ENCODE measurements at regions not wholly inside any gene's neighbourhood (a gene's known extent, or its start where the extent isn't known, plus 50 kb on each side); places are given as distances from the start of the nearest gene placed in this dataset.

DNA sequence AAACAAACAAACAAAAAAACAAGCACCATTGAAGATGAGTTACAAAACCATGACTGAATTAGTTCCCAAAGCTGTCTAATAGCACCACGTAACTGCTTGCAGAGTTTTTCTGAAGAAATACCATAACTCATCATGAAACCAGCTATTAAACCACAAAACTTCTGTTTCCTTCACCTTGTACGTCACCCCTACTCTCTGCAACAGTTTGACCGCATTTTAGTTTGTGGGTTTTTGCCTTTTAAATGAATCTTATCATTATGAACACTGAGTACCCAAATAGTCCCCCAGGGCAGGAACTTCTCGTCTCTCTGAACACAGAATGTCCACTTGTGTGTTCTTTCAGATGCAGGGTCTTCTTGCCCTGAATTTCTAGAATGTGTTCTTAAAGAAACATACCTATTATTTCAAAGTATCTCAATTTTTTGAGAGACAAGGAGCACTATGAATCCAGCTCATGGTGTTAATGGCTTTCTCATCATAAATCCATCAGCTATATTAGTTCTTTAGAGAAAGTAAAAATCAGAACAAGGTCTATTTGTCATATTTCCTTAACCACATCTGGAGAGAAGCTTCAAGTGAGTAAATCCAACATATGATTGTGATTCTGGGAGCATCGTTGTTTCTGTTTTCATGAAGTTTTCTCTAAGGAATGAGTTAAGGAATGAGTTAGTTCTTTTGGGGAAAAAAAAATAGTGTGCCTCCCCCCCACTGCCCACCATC lies 210.6 kb downstream of the AUH start:
- TF ChIP-seq, protein P1, sequence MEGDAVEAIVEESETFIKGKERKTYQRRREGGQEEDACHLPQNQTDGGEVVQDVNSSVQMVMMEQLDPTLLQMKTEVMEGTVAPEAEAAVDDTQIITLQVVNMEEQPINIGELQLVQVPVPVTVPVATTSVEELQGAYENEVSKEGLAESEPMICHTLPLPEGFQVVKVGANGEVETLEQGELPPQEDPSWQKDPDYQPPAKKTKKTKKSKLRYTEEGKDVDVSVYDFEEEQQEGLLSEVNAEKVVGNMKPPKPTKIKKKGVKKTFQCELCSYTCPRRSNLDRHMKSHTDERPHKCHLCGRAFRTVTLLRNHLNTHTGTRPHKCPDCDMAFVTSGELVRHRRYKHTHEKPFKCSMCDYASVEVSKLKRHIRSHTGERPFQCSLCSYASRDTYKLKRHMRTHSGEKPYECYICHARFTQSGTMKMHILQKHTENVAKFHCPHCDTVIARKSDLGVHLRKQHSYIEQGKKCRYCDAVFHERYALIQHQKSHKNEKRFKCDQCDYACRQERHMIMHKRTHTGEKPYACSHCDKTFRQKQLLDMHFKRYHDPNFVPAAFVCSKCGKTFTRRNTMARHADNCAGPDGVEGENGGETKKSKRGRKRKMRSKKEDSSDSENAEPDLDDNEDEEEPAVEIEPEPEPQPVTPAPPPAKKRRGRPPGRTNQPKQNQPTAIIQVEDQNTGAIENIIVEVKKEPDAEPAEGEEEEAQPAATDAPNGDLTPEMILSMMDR (IDR thresholded peaks at IDR 0.05; ENCODE audit: low read depth, low read length, poor library complexity, severe bottlenecking) = no peak
- no peak for TF ChIP-seq EZH2phosphoT487 (IDR thresholded peaks at IDR 0.05; ENCODE audit: borderline replicate concordance, low read length)

Data from DOHH2 (cell line).